ENCODE measurements at regions not wholly inside any gene's neighbourhood (a gene's known extent, or its start where the extent isn't known, plus 50 kb on each side); places are given as distances from the start of the nearest gene placed in this dataset.

- TF ChIP-seq, protein P1, sequence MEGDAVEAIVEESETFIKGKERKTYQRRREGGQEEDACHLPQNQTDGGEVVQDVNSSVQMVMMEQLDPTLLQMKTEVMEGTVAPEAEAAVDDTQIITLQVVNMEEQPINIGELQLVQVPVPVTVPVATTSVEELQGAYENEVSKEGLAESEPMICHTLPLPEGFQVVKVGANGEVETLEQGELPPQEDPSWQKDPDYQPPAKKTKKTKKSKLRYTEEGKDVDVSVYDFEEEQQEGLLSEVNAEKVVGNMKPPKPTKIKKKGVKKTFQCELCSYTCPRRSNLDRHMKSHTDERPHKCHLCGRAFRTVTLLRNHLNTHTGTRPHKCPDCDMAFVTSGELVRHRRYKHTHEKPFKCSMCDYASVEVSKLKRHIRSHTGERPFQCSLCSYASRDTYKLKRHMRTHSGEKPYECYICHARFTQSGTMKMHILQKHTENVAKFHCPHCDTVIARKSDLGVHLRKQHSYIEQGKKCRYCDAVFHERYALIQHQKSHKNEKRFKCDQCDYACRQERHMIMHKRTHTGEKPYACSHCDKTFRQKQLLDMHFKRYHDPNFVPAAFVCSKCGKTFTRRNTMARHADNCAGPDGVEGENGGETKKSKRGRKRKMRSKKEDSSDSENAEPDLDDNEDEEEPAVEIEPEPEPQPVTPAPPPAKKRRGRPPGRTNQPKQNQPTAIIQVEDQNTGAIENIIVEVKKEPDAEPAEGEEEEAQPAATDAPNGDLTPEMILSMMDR (IDR thresholded peaks at IDR 0.05) = no peak
- Histone ChIP-seq H3K9me3 (no peaks in the 10 kb centered on the region), H3K36me3 (no peaks in the 10 kb centered on the region), H3K9ac (ENCODE audit: low read depth in 2 of 2, low read length in 2 of 2) (no peak overlapping the region), H3K4me1 (no peaks in the 10 kb centered on the region), H3K4me3 (no peak overlapping the region), H3K27ac (no peak overlapping the region), H3K27me3 (no peaks in the 10 kb centered on the region)
- no peak for DNase-seq
- intact Hi-C loops (cut with DNase I) = no loop called here
These were observed 103.3 kb upstream of the TOP3B start for GRCh38 chr22:22085702-22086500.

- DNase-seq = no peak
- TF ChIP-seq, protein P1 (IDR thresholded peaks at IDR 0.05) = no peak
- Histone ChIP-seq H3K4me1 (no peaks in the 10 kb centered on the region), H3K27ac (no peak overlapping the region), H3K4me3 (no peak overlapping the region), H3K9ac (ENCODE audit: low read depth in 2 of 2, low read length in 2 of 2) (no peak overlapping the region), H3K27me3 (no peaks in the 10 kb centered on the region), H3K36me3 (no peaks in the 10 kb centered on the region), H3K9me3 (no peaks in the 10 kb centered on the region)
- intact Hi-C loops (cut with DNase I) = no loop called here
These were observed 101.6 kb upstream of the TOP3B start for GRCh38 chr22:22084089-22084711.

DNA sequence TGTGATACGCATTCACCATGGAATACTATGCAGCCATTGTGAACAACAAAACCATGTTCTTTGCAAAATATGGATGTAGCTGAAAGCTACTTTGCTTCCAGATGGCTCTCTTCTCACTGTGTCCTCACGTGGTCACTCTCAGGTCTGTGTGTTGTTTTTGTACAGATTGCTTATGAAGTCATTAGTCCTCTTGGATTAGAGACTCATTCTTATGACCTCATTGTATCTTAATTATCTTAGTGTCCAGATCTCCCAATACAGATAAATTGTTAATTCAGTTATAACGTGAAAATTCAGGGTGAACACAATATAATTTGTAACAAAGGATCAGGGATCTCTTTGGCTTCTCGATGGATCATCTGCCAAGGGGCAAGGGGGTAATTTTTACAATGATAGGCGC, 100.4 kb upstream of the TOP3B start:
- no peaks in the 10 kb centered on the region for H3K4me1 ChIP-seq
- H3K9me3 ChIP-seq = no peaks in the 10 kb centered on the region
- no peaks in the 10 kb centered on the region for H3K36me3 ChIP-seq
- intact Hi-C loops (cut with DNase I) = no loop called here
- no peaks in the 10 kb centered on the region for H3K27me3 ChIP-seq
- H3K4me3 ChIP-seq = no peak overlapping the region
- TF ChIP-seq, protein P1 (IDR thresholded peaks at IDR 0.05) = no peak
- no peak overlapping the region for H3K9ac ChIP-seq (ENCODE audit: low read depth in 2 of 2, low read length in 2 of 2)
- no peak overlapping the region for H3K27ac ChIP-seq
- DNase-seq = no peak

DNA sequence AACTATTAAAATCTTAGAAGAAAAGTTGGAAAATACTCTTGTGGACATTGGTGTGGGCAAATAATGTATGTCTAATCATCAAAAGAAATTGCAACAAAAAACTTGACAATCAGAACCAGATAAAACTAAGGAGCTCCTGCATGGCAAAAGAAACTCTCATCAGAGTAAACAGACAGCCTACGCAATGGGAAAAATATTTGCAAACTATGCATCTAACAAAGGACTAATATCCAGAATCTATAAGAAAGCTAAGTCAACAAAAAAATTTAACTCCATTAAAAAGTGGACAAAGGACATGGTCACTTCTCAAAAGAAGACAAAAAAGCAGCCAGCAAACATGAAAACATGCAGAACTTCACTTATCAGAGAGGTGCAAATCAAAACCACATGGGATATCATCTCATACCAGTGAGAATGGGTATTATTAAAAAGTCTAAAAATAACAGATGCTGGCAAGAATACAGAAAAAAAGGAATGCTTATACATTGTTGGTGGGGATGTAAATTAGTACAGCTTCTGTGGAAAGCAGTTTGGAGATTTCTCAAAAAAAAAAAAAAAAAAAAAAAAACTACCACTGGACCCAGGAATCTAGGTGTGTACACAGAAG, 99.7 kb upstream of the TOP3B start:
- no peak for DNase-seq
- H3K27ac ChIP-seq = no peak overlapping the region
- H3K9me3 ChIP-seq = no peaks in the 10 kb centered on the region
- TF ChIP-seq, protein P1 (IDR thresholded peaks at IDR 0.05) = no peak
- H3K9ac ChIP-seq (ENCODE audit: low read depth in 2 of 2, low read length in 2 of 2) = no peak overlapping the region
- no peaks in the 10 kb centered on the region for H3K27me3 ChIP-seq
- H3K36me3 ChIP-seq = no peaks in the 10 kb centered on the region
- intact Hi-C loops (cut with DNase I) = no loop called here
- H3K4me3 ChIP-seq = no peak overlapping the region
- H3K4me1 ChIP-seq = no peaks in the 10 kb centered on the region

GRCh38 chr22:22080270-22080669, 97.7 kb upstream of the TOP3B start:
- no peaks in the 10 kb centered on the region for H3K9me3 ChIP-seq
- no peak overlapping the region for H3K4me3 ChIP-seq
- no peak overlapping the region for H3K27ac ChIP-seq
- H3K4me1 ChIP-seq = no peaks in the 10 kb centered on the region
- no peak overlapping the region for H3K9ac ChIP-seq (ENCODE audit: low read depth in 2 of 2, low read length in 2 of 2)
- TF ChIP-seq, protein P1 (IDR thresholded peaks at IDR 0.05) = no peak
- no peaks in the 10 kb centered on the region for H3K27me3 ChIP-seq
- intact Hi-C loops (cut with DNase I) = no loop called here
- no peak for DNase-seq
- H3K36me3 ChIP-seq = no peaks in the 10 kb centered on the region

Data from colonic mucosa (tissue), 4 donors.